GM21786 (cell line): ENCODE measurements at regions not wholly inside any gene's neighbourhood (a gene's known extent, or its start where the extent isn't known, plus 50 kb on each side); places are given as distances from the start of the nearest gene placed in this dataset.
"Not testable (repeated sequence)": the region's sequence is repeated elsewhere in the genome, so short reads cannot be mapped to it uniquely, and the experiment has no call there.

ENCODE experiments used
- ATAC-seq: cut with Tn5 transposase; IDR thresholded peaks from one replicate; pipeline ENCODE4 v1.9.1; 2021; ENCODE audit not compliant: unreplicated experiment

GRCh38 chr15:38852188-38852587, 287.6 kb upstream of the RASGRP1 start:
- not testable (repeated sequence) for ATAC-seq

DNA sequence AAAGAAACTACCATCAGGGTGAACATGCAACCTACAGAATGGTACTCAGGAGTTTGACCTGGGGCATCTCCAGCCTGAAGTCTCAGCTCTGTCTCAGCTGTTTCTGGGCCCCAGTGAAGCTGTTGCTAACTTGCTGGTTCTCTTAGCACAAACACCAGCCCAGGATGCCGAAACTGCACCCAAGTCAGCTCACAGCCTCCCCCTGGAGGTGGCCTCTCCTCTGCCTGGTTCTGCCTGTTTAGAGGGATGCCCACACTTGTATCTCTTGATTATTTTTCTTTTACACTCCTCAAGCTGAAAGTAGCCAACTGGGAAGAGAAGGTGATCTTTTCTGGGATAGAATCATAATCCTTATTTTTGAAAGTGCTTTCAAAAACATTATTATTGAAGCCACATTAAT, 289.0 kb upstream of the RASGRP1 start:
- no peak for ATAC-seq

DNA sequence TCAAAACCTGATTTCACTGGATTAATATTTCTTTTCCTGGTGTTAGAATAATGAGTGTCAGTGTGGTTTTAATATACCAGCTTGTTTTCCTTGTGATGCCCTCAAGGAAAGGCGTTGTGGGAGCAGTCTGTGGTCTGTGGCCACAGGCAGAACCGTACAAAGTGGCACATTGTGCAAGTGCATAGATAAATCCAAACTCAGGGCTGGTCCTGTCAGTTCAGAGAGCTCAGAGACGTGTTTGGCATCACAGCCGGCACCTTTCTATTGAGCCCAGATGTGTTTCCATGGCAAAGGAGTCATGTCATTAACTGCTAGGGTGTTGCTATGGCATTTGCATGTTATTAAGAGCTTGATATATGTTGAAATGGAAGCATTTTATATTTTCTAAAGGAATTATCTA, 289.9 kb upstream of the RASGRP1 start:
- no peak for ATAC-seq

DNA sequence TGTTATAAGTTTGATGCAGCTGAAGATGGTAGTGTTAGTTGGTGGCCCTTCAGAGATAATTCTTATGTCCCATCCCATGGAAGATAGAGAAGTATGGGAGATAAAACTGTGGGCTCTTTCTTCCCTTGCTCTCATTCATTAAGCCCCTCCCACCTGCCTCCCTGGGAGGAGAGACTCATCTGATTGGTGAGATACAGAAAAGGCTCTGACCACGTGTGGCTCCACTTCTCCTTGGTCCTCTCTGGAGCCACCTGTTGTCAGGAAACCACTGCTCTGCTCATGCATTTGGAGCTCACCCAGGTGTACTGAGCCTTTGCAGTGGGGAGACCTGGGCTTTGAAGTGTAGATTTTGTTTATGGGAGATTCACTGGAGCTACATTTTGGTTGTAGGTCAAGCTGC, 293.2 kb upstream of the RASGRP1 start:
- no peak for ATAC-seq

DNA sequence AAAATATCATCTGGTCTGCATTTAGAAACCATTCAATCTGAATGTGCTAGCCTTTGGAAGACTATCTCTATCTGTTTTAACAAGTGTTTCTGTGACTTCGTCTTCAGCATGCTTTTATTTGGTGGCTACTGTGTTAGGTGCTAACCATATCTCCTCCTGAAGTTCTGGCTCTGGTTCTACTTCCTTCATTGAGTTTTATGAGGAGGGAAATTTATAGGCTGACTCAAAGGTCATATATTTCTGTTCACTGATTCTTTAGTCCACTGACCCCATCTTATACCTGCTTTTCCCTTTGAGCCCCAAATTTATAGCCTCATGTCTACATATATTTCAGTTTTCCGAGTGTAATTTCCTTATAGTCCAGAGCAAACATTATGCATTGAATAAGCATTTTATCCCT, 295.0 kb upstream of the RASGRP1 start:
- no peak for ATAC-seq

GRCh38 chr15:38860253-38860652, 295.6 kb upstream of the RASGRP1 start:
- no peak for ATAC-seq

DNA sequence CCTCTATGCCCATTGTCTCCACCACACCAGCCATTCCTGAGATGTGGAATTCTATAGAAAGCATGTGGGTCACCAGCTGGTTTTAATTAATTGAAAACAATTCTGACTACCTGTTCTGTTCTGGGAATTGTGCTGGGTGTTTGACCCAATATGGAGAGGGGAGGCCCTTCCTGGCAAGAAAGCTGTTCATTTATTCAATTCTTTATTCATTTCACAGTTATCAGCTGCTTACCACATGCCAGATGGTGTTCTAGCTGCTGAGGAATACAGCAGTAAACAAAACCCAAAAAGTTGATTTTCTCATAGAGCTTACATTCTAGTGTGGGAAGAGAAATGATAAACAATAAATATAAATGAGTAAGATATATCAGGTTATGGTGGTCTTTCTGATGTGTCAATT, 296.1 kb upstream of the RASGRP1 start:
- ATAC-seq: no peak

DNA sequence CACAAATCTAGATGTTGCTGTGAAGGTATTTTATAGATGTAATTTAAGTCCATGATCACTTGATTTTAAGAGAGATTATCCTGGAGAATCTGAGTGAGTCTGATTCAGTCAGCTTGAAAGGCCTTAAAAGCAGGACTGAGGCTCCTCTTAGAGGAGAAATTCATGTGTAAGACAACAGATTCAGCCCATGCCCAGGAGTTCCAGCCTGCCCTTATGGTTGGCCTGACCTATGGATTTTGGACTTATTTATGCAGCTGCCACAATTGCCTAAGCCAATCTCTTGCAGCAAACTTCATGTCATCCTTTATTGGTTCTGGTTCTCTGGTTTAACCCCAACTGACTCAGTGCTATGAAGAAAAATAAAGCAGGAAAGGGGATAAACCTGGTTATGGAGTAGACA, 296.5 kb upstream of the RASGRP1 start:
- no peak for ATAC-seq

DNA sequence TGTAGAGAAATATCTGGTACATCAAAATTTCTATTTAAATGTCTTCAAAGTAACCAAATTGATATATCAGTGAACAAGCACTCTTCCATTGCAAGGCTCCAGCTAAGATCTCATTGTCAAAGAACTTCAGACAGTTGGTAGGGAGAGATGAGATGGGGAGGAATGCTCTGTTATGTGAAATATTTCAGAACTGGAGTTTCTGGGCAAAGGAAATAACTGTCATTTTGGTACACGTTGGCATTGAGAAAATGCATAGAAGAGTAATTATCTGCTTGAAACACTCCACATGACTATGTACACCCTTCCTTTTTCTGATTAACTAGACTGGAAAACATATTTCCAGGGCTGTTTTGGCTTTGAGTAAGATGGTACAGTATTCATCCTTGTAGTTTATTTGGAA, 297.5 kb upstream of the RASGRP1 start:
- no peak for ATAC-seq

DNA sequence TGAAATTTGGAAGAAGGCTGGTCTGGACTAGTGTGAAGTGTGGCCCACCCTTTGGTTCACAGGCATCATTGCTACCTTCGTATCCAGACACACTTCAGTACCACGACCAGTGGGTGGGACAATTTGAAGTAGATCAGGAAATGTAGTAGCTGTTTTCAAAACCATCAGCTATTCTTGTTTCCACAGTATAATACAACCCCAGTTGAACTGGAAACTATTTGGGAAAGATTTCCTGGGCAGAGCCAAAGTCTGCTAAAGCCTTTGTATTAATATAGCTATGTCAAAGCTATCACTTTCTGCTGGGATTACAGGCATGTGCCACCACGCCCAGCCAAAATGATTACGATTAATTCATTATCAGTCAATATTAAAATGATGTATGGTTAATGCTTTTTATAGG, 298.8 kb upstream of the RASGRP1 start:
- no peak for ATAC-seq

- no peak for ATAC-seq
Measured at GRCh38 chr15:38864122-38864521, 299.5 kb upstream of the RASGRP1 start.

- no peak for ATAC-seq
Measured at GRCh38 chr15:38864827-38865581, 300.4 kb upstream of the RASGRP1 start.

DNA sequence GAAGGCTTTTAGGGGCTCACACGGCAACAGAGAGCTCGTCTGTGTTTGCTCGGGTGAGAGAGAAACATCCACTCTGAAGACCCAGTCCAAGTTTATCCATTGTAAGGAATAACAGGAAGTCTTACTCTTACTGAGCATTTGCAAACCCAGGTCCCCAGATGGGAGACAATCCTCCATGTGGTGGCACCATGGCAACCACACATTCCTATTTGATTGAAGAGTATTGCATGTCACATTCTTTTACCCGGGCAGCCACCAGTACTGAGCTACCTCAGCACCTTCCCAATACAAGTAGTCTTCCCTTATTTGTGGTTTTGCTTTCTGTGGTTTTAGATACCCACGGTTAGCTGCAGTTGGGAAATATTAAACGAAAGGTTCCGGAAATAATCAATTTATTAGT, 302.9 kb upstream of the RASGRP1 start:
- ATAC-seq: no peak

- ATAC-seq: no peak
Measured at GRCh38 chr15:38868326-38869114, 303.9 kb upstream of the RASGRP1 start.

- ATAC-seq: no peak
Measured at GRCh38 chr15:38871638-38872037, 307.0 kb upstream of the RASGRP1 start.

DNA sequence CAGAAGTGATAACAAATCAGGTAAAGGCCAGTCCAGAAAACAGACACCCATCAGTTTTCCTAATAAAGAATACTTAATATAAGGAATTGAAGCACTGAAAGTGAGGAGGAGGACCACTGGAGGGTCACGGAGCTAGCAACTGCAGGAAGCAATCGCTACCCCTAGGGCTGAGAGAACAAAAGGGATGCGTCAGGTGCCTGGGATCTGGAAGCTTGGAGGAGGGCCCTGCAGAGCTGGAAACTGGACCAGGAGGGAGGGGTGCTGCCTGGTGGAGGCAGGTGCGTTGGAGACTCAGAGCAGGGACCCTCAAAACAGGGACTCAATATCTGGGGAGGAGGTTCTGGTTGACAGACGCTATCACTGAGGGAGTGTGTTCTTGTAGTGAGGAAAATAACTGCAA, 308.1 kb upstream of the RASGRP1 start:
- ATAC-seq: no peak

- ATAC-seq: no peak
Measured at GRCh38 chr15:38873158-38873557, 308.5 kb upstream of the RASGRP1 start.

DNA sequence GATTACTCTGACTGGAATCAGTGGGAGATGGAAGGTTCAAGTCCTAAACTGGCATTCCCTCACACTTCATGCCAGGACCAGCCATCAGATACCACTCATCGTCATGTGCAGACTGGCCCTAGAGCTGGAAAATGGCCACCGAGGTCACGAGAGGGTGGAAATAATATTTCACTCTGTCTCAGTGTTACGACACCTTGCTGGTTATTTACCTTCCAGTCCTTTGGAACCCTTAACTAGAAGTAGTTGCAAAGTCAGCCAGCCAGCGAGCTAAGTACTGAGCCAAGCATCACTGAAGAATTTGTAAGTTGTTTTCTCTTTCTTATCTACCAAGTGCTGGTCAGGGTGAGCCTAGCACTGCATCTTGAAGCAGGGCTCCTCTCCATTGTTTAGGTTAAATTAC, 309.9 kb upstream of the RASGRP1 start:
- no peak for ATAC-seq

DNA sequence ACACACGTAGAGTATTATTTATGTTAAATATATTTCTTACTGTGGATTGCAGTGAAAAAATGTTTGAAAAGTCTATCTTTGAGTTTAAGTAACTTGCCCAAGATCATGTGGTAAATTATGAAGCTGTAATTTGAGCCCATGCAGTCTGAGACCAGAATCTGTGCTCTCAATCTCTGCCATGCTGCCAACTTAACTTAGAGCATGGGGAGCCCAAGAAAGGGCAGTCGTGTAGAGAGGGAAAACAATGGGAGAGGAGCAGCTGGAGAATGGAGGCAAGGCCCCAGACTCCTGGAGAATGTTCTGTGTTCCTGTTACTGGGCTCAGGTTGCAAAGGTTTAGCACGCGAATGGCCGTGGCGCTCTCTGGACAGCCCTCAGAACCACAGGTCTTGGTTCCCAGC, 311.6 kb upstream of the RASGRP1 start:
- ATAC-seq: no peak

DNA sequence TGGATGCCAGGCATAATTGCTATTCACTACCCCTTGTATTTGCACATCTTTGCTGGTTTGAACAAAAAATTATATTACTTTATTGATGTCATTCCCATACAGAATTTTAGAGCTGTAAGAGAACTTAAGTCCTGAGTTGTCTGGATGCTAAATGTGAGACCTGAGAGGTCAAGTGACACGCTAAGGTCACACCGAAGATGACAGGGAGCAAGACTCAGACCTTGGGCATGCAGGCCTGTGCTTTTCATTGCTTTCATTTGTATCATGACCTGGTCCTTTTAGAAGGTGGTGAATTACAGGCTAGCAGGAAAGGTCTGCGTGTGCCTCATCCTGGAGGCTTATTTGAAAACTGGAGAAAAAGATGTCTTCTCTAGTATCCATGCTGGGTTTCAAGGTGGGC, 312.0 kb upstream of the RASGRP1 start:
- ATAC-seq: no peak

- no peak for ATAC-seq
Measured at GRCh38 chr15:38877471-38877870, 312.9 kb upstream of the RASGRP1 start.

GRCh38 chr15:38878026-38878425, 313.4 kb upstream of the RASGRP1 start:
- ATAC-seq: no peak

DNA sequence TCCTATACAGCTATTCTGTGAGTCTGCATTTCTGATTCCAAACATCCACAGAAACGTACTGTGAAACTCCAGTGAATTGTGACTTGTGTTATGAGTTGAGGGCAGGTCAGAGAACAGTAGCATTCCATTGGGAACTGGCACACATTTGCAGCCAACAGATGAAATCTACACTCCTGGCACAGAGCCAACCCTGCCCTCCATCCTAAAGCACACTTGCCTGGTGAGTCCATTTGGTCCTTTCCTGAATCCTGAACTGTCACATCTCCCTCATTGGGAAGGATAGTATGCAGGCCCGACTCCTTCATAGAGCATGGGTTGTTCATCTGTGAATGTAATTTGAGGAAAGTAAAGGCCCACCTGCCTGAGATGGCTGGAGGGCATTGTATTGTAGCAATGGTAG, 314.3 kb upstream of the RASGRP1 start:
- no peak for ATAC-seq
